Fibroblast of gingiva (primary cell): ENCODE measurements at regions not wholly inside any gene's neighbourhood (a gene's known extent, or its start where the extent isn't known, plus 50 kb on each side); places are given as distances from the start of the nearest gene placed in this dataset.

Experiments used
- DNase-seq: peaks from one replicate; pipeline ENCODE4 v3.0.0-alpha.2; 2011; ENCODE audit warnings: low read depth

DNA sequence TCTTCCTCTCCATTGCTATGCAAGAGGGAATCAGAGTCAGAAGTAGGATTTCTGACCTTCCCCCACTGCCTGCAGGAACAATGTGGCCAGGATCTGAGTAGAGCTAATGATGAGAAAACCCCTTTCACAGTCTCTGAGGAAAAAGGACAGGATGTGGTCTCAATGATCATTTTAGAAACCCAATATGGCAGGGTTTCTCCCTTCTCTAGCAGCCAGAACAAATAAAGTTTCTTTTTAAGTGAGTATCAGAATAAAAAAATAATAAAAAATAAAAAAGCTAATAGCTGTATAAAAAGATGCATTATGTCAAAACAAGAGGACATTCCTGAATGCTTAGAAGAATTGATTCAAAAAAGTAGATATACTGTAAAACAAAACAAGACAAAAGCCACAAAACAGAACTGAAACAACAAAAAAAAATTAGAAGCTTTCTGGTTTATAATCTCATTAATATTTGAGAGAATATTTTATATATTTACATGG is 1124.9 kb upstream of the ZEB2 start:
- no peak for DNase-seq

DNA sequence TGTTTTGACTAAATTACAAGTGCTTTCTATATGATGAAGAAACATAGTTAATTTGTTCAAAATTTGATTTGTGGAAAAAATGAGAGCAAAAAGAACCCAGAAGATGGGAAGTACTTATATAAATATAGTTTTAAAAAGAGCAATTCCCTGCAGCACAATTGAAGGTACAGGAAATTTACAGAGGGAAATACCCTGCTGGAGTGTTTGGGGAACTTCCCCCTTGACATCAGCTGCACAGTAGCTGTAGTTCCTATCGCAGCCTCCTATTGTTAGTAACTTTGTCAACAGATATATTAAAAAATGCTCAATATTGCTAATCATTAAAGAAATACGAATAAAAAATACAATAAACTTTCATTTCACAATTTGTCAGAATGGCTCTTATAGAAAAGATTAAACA is 1118.8 kb upstream of the ZEB2 start:
- DNase-seq: no peak

DNA sequence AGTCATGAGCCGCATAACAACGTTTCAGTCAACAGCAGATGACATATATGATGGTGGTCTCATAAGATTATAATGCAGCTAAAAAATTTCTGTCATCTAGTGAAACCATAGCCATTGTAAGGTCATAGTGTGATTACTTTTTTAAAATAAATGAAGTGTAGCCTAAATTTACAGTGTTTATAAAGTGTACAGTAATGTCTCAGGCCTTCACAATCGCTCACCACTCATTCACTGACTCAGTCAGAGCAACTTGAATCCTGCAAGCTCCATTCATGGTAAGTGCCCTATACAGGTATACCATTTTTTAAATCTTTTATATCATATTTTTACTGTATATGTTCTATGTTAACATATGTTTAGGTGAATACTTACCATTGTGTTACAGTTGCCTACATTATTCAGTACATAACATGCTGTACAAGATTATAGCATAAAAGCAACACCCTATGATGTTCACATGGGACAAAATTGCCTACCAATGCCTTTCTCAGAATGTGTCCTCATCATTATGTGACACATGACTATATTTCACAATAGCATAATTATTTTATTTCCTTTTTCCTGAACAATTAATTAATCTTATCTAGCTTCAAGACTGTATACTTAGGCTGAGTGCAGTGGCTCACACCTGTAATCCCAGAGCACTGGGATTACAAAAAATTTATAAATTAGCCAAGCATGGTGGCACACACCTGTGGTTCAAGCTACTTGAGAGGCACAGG is 1115.9 kb upstream of the ZEB2 start:
- DNase-seq: no peak

DNA sequence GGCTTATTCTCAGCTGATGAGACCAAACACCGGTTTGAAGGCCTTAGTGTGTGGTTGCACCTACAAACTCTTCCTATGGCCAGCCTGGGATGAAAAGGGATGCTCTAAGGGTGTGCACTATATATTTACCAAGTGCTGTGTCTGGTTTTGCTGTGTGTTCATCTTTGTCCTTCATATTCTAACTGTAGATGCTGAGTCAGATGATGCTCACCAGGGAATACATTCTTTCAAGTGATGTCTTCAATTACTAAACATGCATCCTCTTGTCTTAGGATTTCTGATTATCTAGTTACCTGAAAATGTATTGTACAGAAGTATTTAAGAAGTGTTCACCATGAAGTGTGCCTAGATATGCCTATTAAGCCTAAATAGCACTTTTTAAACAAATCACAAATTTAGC is 1111.6 kb upstream of the ZEB2 start:
- peak; percentile 37 for DNase-seq

DNA sequence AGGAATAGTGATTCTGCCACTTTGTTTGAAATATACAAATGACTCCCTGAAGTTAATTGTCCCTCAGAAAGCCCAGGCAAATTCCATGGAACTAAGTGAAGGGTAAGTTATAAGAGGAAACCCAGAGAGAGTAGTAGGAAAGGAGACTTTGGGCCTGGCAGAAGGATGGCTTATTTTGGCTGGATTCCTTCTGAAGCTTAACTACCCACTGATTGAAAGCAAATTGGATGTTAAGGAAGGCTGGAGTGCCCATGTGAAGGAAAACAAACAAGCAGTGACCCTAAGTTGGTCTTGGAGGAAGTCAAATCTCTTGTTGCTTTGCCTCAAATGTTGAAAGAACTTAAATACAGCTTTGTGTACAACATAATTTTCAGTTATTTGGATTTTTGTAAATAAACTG is 1106.4 kb upstream of the ZEB2 start:
- DNase-seq: peak; percentile 27

DNA sequence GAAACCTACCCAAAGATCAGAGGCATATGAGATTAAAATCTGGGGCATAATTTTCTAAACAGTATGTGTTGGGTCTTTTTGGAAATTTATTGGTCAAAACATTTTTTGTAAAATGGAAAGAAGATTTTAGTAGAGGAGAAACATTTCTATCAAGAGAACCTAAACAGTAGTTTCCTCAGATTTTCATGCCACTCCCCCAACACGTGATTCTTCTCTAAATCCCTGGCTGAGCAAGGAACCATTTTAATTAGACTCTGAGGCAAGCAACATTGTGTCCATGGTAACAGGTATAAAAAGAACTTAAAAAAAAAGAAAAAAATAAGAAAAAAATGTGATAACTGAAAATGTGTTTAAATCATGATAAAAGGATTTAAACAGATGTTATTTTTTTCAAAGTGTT is 1105.2 kb upstream of the ZEB2 start:
- no peak for DNase-seq

DNA sequence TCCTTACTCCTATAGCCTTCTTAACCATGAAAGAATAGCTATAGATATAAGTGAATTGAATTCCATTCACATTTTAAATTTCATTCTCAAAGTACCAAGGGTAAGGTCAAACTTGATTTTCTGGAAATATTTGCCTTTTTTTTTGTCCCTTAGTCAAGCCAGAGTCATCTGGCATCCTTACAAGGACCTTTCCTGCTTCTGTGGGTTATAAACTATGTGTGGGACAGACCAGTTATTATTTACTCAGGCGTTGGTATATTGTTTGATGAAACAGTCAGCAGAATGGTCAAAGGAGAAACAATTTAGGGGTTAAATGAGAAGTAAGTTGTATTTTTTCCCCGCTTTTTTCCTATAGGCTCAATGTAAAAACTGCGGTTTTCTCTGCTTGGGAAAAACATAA is 1103.2 kb upstream of the ZEB2 start:
- DNase-seq: peak; percentile 27

DNA sequence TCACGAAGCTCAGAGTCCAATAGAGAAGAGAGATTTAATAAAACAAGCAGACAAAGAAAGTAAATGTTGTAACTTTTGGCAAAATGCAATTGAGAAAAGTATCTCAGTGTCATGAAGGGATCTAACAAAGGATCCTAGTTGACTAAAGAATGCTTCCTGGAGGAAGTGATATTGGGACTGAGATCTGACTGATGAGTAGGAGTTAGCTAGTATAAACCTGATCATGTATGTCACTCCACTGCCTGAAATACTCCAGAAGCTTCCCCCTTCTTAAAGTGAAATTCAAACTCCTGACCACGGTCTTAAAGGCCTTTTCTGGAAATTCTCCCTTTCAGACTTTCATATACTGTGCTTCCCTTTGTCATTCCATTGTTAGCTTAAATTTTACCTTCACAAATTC is 1102.4 kb upstream of the ZEB2 start:
- no peak for DNase-seq

DNA sequence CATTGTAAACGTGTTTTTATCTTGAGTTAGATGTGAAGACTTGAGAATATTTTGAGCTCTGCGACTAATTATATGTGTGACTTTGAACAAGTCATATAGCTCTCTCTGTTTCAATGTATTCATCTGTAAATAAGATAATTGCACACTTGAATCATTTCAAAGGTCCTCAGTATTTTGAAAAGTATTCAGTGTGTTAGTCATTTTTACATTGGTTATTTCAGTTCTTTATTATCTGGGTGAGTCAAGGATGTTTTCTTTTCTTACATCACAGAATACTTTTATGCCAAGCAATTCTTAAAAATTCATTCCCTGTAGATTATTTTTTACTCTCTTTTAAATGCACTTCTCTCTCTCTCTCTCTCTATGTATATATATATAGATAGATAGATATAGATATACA is 1098.0 kb upstream of the ZEB2 start:
- DNase-seq: no peak

DNA sequence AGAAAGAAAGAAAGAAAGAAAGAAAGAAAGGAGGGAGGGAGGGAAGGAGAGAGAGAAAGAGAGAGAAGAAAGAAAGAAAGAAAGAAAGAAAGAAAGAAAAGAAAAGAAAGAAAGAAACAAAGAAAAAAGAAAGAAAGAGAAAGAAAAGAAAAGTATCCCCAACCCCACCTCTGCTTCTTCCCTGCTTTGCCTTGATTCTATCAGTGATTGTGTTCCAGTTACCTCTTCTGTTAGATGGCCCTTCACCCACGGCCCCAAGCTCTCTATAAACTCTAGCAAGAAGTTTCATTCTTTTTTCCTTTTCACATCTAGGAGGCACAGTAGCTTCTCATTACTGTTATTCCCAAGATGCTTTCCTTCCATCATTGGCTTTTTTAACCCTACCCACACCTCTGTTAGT is 1097.5 kb upstream of the ZEB2 start:
- DNase-seq: no peak

DNA sequence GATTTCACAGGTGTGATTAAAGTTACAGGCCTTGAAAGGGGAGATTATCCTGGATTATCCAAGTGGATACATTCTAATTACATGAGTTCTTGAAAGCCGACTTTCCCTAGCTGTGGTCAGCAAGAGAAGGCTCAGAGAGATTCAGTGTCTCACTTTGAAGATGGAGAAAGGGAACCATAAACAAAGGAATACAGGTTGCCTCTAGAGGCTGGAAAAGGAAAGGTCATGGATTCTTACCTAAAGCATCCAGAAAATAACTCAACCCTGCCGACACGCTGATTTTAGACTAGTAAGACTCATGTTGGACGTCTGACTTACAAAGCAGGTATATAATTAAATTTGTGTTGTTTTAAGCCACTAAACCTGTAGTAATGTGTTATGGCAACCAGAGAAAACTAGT is 1095.7 kb upstream of the ZEB2 start:
- DNase-seq: no peak

DNA sequence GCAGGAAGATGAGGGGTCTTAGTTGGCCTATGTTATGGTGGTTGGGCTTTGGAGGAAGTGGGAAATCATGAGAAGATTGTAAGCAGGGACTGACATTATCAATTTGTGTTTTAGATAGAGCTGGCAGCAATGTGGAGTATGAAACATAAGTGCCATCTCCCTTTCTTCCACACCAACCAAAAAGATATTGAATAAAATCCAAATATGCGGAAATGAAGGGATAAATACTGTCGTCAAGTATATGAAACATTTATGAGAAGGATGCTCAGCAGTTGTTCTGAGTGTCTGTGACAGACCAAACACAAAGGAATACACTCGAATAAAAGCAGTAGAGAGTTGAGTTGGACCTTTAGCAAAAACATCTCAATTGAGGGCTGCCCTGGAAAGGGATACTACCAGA is 1090.0 kb upstream of the ZEB2 start:
- DNase-seq: no peak

DNA sequence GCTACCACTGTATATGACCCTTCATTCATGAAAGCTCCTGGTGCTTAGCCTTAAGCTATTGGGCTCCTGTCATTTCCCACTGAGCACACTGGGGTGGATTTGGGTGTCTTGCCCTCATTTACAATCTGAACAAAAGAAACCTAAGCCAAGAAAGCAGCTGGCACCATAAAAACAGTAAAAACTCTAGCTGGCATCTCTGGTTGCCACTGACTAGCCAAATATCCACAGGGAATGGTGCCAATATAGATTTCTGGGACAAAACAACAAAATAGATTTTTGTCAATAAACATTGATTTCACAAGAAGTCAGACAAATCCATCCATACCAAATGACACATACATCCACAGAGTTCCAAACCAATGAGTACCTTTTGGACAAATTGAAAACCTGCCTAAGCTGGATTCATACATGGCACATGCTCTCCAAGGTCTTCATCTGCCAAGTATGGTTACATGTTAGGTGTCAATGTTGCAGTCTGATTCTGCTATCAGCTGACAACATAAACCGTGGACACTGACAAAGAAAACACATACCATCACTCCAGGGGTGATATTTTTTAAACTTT is 1081.5 kb upstream of the ZEB2 start:
- no peak for DNase-seq

DNA sequence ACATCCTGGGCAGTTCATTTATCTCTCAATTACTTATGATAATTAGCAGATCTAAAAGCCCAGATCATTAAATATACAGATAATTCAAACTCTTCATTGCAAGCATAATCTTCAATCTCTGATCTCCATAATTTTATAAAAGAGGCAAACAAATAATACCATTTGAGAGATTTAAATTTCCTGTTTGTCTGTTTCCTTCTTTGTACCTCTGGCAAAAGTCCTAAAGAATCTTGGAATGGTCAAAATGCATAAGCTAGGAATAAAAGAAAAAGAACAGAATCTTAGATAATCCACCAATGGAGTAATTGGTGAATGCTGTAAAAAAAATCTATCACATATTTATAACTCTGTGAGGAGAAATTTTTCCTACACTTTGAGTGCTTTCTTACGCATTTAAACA is 1080.9 kb upstream of the ZEB2 start:
- no peak for DNase-seq

DNA sequence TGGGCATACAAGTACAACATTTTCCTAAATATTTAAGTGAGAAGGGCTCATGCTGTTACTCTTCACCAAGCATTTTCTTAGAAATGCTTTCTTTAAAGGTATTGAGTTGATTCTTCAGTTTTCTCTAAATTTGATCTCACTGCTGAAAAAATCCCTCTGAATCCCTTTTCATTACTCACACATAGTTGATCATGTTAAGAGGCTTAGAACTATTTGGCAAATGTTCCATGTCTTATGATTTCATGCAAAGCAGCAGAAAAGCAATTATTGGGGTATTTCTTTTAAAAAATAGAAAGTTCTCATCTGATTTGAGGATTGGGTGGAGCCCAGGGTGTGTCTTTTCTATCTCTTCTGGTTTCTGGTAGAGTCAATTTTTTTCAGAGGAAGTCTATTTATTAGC is 1079.8 kb upstream of the ZEB2 start:
- DNase-seq: peak; percentile 29

DNA sequence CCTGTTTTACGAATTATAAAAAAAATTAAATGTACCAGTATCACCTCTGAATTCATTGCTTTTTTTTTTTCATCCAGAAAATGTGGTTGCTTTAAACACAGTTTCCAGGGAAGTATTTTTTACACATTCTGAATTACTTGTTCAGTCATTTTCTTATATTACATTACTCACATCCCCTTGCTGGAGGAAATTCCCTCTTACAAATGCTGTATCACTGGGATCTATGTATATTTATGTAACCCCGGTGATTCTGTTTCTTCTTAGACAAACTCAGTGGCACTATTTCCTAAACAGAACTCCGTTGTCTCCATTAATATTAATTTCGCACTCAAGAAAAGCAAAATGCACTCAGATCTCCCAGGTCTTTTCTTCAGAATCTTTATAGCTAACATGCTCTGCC is 1078.5 kb upstream of the ZEB2 start:
- peak; percentile 28 for DNase-seq

DNA sequence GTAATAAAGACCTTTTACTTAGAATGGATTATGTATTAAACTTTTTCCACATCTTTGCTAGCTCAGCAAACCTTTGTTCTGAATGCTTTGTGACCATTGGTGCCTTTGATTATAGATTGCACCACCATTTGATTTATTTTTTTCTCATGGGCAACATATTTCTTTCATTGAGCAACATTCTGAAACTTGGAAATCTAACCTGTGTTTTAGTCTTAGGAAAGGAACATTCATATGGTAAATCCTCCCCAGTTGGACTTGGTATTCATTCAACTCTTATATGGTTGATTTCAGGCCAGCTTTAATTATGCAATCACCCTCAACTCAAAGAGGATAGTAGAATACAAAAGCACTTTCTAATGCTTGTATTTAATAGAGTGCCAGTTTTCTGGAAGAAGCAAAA is 1077.9 kb upstream of the ZEB2 start:
- peak; percentile 94 for DNase-seq

DNA sequence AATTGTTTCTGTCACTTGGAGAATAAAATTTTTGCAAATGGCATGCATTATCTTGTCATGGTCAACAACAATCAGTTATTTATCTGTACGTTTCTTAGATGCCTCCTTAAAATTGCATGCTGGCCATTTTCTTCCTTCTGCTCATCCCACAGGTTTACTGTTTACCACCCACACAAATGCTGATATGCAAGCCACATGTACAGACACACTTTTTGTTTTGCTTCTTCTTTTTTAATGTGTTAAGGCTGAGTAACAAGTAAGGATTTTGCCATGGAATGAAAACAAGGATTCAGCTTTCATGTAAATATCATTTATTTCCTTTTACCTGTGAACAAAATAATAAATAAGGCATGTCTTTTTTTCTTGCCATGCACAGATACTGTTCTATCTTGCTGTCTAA is 1077.1 kb upstream of the ZEB2 start:
- DNase-seq: no peak

DNA sequence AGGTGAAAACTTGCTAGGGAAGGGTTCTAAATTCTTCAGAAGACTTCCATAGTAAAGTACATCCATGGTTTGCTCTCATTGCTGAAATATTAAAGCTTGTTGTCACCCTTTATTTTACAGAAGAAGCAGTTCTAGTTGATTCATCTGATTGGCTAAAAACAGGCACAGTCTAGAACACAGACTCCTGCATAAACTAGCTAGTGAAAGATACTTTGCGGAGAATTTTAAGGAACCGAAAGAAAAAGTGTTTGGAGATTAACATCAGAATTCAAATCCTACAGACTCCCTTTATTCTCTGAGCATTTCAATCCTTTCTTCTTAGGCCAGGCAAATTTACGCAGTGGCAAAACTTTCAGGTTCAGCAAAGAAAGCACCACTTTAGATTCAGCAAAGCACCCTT is 1076.5 kb upstream of the ZEB2 start:
- no peak for DNase-seq

DNA sequence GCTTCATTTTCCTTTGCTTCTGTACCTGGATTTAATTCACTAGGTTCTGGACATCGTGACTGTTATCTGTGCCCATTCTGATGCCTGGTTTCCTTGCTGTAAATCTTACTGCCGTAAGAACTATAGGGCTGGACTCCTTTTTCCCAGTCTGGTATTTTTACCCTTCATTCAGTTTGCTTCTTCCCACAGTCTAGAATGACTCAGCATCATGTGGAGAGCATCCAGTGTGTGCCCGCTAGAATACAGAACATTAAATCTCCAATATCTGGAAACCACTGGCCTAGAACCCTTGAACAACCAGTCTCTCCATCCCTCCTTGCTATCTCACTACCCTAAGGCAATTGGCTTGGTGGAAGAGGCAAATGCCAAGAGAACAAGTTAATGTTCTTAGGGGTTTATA is 1075.4 kb upstream of the ZEB2 start:
- DNase-seq: no peak

DNA sequence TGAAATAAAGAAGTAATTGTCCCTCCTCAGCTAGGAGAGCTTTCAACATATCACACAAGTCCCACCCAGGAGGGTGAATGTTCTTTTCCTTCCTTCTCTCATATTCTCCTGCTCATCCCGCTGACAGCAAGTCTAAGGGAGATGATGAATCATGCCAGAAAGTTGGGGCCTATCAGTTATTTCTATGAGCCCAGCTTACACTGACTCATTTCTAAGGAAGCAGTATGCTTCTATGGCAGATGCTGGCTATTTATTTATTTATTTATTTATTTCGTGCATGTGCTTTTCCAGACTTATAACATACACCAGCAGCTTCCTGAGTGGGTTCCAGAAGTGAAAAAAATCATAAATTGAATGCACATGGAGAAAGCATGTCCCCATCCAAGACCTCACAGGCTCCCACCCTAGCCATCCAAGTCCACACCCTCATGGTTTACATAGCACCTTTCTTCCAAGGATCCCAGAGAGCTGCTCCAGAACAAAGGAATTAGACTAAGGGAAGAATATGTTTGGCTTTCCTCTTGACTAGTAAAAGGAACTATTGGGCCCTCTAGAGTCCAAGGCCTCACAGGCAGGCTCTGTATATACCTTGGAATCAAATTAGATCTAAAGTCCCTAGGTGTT is 1074.2 kb upstream of the ZEB2 start:
- peak; percentile 75 for DNase-seq

DNA sequence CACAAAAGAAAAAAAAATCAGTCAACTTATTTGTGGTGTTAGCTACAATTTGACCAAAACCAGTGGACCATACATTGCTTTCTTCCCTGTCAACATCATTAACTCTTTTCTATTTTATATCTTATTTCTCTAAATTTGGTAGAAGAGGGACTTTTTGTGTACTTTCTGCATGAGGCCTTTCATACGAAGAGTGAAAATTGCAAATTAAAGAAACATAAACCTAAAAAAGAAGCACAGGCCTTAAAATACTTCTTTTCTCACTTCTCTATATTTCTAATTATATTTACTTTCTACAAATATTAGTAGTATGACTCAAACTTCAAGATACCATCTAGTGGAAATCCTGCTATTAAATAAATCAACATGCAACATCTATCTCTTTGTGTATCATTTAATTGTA is 1073.4 kb upstream of the ZEB2 start:
- DNase-seq: no peak

DNA sequence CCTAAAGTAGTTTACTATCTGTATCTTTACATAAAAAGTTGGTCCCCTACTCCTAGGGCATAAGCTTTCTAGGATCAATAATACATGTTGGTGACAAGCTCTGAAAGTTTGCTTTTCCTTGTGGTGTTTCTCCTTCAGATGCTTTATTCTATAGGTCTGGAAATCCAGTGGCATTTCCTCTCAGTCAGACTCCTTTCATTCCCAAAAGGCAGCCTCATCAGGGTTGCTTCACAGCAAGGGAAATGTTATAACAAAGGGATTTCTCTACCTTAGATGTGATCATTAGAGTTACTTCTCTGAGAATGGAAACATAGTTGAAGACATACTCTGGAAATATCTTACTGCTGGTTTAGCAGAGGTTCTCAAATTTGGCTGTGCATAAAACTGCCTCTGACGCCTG is 1072.4 kb upstream of the ZEB2 start:
- DNase-seq: no peak
